ENCODE measurements at regions not wholly inside any gene's neighbourhood (a gene's known extent, or its start where the extent isn't known, plus 50 kb on each side); places are given as distances from the start of the nearest gene placed in this dataset.

- TF ChIP-seq CTCF (IDR thresholded peaks at IDR 0.05; ENCODE audit: insufficient read depth, low read depth, low read length) (no peak), EZH2 (IDR thresholded peaks at IDR 0.05; ENCODE audit: insufficient read depth, low read length) (no peak)
Measured at GRCh38 chr1:118555638-118556037, 370.6 kb upstream of the SPAG17 start.

Measured in astrocyte (in vitro differentiated cells and primary cell).